ELF-1 (cell line): ENCODE measurements at regions not wholly inside any gene's neighbourhood (a gene's known extent, or its start where the extent isn't known, plus 50 kb on each side); places are given as distances from the start of the nearest gene placed in this dataset.

Source experiments
- DNase-seq: peaks from one replicate; pipeline ENCODE4 v3.0.0-alpha.2; 2016; ENCODE audit warnings: low read depth, low spot score

GRCh38 chr4:12186526-12186925 lies 757.8 kb upstream of the HS3ST1 start:
- no peak for DNase-seq

- DNase-seq = no peak
These were observed 750.2 kb upstream of the HS3ST1 start for GRCh38 chr4:12178614-12179610.

GRCh38 chr4:12177416-12177815 lies 748.7 kb upstream of the HS3ST1 start:
- no peak for DNase-seq

- no peak for DNase-seq
These were observed 744.8 kb upstream of the HS3ST1 start for GRCh38 chr4:12173496-12173895.

- DNase-seq = no peak
These were observed 743.7 kb upstream of the HS3ST1 start for GRCh38 chr4:12172198-12172973.

- DNase-seq = no peak
These were observed 741.6 kb upstream of the HS3ST1 start for GRCh38 chr4:12170308-12170707.

- DNase-seq = no peak
These were observed 736.9 kb upstream of the HS3ST1 start for GRCh38 chr4:12165616-12166015.

- DNase-seq = peak; percentile 6
These were observed 717.6 kb upstream of the HS3ST1 start for GRCh38 chr4:12146339-12146738.

- no peak for DNase-seq
These were observed 717.1 kb upstream of the HS3ST1 start for GRCh38 chr4:12145768-12146167.

- DNase-seq = no peak
These were observed 716.4 kb upstream of the HS3ST1 start for GRCh38 chr4:12145106-12145505.

GRCh38 chr4:12144051-12144450 lies 715.4 kb upstream of the HS3ST1 start:
- DNase-seq = no peak

- no peak for DNase-seq
These were observed 712.2 kb upstream of the HS3ST1 start for GRCh38 chr4:12140864-12141263.

- no peak for DNase-seq
These were observed 710.6 kb upstream of the HS3ST1 start for GRCh38 chr4:12139296-12139695.

- DNase-seq = no peak
These were observed 709.8 kb upstream of the HS3ST1 start for GRCh38 chr4:12138488-12138887.

GRCh38 chr4:12137575-12137974 lies 708.9 kb upstream of the HS3ST1 start:
- DNase-seq = no peak

GRCh38 chr4:12126474-12126873 lies 697.8 kb upstream of the HS3ST1 start:
- no peak for DNase-seq

- DNase-seq = no peak
These were observed 695.4 kb upstream of the HS3ST1 start for GRCh38 chr4:12124138-12124537.

GRCh38 chr4:12123707-12124106 lies 695.0 kb upstream of the HS3ST1 start:
- no peak for DNase-seq

GRCh38 chr4:12122316-12122715 lies 693.6 kb upstream of the HS3ST1 start:
- no peak for DNase-seq

GRCh38 chr4:12120968-12121367 lies 692.3 kb upstream of the HS3ST1 start:
- DNase-seq = no peak

GRCh38 chr4:12118651-12119213 lies 690.0 kb upstream of the HS3ST1 start:
- DNase-seq = no peak

GRCh38 chr4:12116009-12116552 lies 687.4 kb upstream of the HS3ST1 start:
- peak; percentile 72 for DNase-seq
